H9 (cell line): ENCODE measurements at regions not wholly inside any gene's neighbourhood (a gene's known extent, or its start where the extent isn't known, plus 50 kb on each side); places are given as distances from the start of the nearest gene placed in this dataset.

Experiments used
- DNase-seq: peaks from one replicate; pipeline ENCODE4 v3.0.0-alpha.2; 2017
- H2AFZ ChIP-seq: one replicate; pipeline ENCODE4 v1.6.1; 2013; ENCODE audit warnings: mild to moderate bottlenecking, low read length, control low read depth, moderate library complexity
- H2AK5ac ChIP-seq: 2 replicates; pipeline ENCODE4 v1.6.1; 2013; ENCODE audit warnings: low read length, control low read depth, mixed read lengths; ENCODE audit not compliant: insufficient read length
- H2BK120ac ChIP-seq: one replicate; pipeline ENCODE4 v1.6.1; 2013; ENCODE audit warnings: low read depth, mild to moderate bottlenecking, low read length, control low read depth, inconsistent platforms; ENCODE audit not compliant: poor library complexity, severe bottlenecking
- H2BK12ac ChIP-seq: 2 replicates; pipeline ENCODE4 v1.6.1; 2013; ENCODE audit warnings: low read length, control low read depth, mixed read lengths, low read depth; ENCODE audit not compliant: insufficient read length
- H2BK15ac ChIP-seq: 2 replicates; pipeline ENCODE4 v1.6.1; 2013; ENCODE audit warnings: low read depth, low read length, control low read depth
- H2BK20ac ChIP-seq: one replicate; pipeline ENCODE4 v1.6.1; 2013; ENCODE audit warnings: low read depth, mild to moderate bottlenecking, low read length, control low read depth, inconsistent platforms; ENCODE audit not compliant: poor library complexity, severe bottlenecking
- H2BK5ac ChIP-seq: 2 replicates; pipeline ENCODE4 v1.6.1; 2013; ENCODE audit warnings: low read length, control low read depth, mixed read lengths; ENCODE audit not compliant: insufficient read length
- H3K14ac ChIP-seq: 2 replicates; pipeline ENCODE4 v1.6.1; 2013; ENCODE audit warnings: low read length, control low read depth; ENCODE audit not compliant: insufficient read depth
- H3K18ac ChIP-seq: 2 replicates; pipeline ENCODE4 v1.6.1; 2013; ENCODE audit warnings: low read depth, mild to moderate bottlenecking, mixed read lengths, low read length, control low read depth; ENCODE audit not compliant: insufficient read length
- H3K23ac ChIP-seq: 2 replicates; pipeline ENCODE4 v1.6.1; 2013; ENCODE audit warnings: low read length, control low read depth, mixed read lengths, low read depth; ENCODE audit not compliant: insufficient read length
- H3K23me2 ChIP-seq: 2 replicates; pipeline ENCODE4 v1.6.1; 2013; ENCODE audit warnings: low read depth, mild to moderate bottlenecking, mixed read lengths, low read length, control low read depth; ENCODE audit not compliant: insufficient read length, poor library complexity, severe bottlenecking
- H3K27ac ChIP-seq: 2 replicates; pipeline ENCODE4 v1.5.1; 2013; ENCODE audit warnings: low read length, control low read depth, mixed read lengths, low read depth; ENCODE audit not compliant: insufficient read length
- H3K27me3 ChIP-seq: 2 replicates; pipeline ENCODE4 v1.6.1; 2013; ENCODE audit warnings: low read length, control low read depth, inconsistent platforms; ENCODE audit not compliant: insufficient read depth
- H3K4ac ChIP-seq: 2 replicates; pipeline ENCODE4 v1.6.1; 2013; ENCODE audit warnings: low read depth, mild to moderate bottlenecking, control low read depth, inconsistent platforms, low read length, moderate library complexity
- H3K4me1 ChIP-seq: 2 replicates; pipeline ENCODE4 v1.6.1; 2013; ENCODE audit warnings: low read length, control low read depth, inconsistent platforms; ENCODE audit not compliant: insufficient read depth
- H3K4me2 ChIP-seq: 2 replicates; pipeline ENCODE4 v1.6.1; 2013; ENCODE audit warnings: low read length, control low read depth, mixed read lengths; ENCODE audit not compliant: insufficient read length, insufficient read depth
- H3K56ac ChIP-seq: 2 replicates; pipeline ENCODE4 v1.6.1; 2013; ENCODE audit warnings: low read depth, mild to moderate bottlenecking, mixed read lengths, low read length, control low read depth; ENCODE audit not compliant: insufficient read length
- H3K79me1 ChIP-seq: 2 replicates; pipeline ENCODE4 v1.6.1; 2013; ENCODE audit warnings: low read depth, mild to moderate bottlenecking, moderate library complexity, low read length, control low read depth, inconsistent platforms; ENCODE audit not compliant: insufficient read depth, poor library complexity, severe bottlenecking
- H3K79me2 ChIP-seq: 2 replicates; pipeline ENCODE4 v1.6.1; 2013; ENCODE audit warnings: low read length, control low read depth, inconsistent platforms; ENCODE audit not compliant: insufficient read depth
- H3K9ac ChIP-seq: 2 replicates; pipeline ENCODE4 v1.6.1; 2013; ENCODE audit warnings: low read length, control low read depth, mixed read lengths; ENCODE audit not compliant: insufficient read length; ENCODE audit errors: extremely low read depth
- H3K9me3 ChIP-seq: one replicate; pipeline ENCODE4 v1.6.1; 2013; ENCODE audit warnings: low read depth, low read length, inconsistent platforms; ENCODE audit not compliant: control insufficient read depth
- H3T11ph ChIP-seq: one replicate; pipeline ENCODE4 v1.6.1; 2013; ENCODE audit warnings: mild to moderate bottlenecking, low read length, control low read depth, inconsistent platforms
- H4K20me1 ChIP-seq: one replicate; pipeline ENCODE4 v1.6.1; 2013; ENCODE audit not compliant: control insufficient read depth, insufficient read length, insufficient read depth
- H4K5ac ChIP-seq: 2 replicates; pipeline ENCODE4 v1.6.1; 2013; ENCODE audit warnings: low read depth, mild to moderate bottlenecking, mixed read lengths, low read length, control low read depth; ENCODE audit not compliant: insufficient read length
- H4K8ac ChIP-seq: replicated peaks from 2 replicates; pipeline ENCODE4 v1.6.1; 2013; ENCODE audit warnings: low read length, control low read depth, mixed read lengths, low read depth; ENCODE audit not compliant: insufficient read length
- H4K91ac ChIP-seq: 2 replicates; pipeline ENCODE4 v1.6.1; 2013; ENCODE audit warnings: low read depth, mild to moderate bottlenecking, moderate library complexity, mixed read lengths, low read length, control low read depth; ENCODE audit not compliant: insufficient read length
- H3K27ac Mint-ChIP-seq, 3 experiments: 2 replicates in 2 of 3; 3 replicates in 1 of 3; pipeline ENCODE4 v1.8.0; 2020 to 2021; ENCODE audit warnings: mixed read lengths in 3 of 3, mild to moderate bottlenecking in 1 of 3, moderate library complexity in 1 of 3
- H3K27me3 Mint-ChIP-seq: 2 replicates; pipeline ENCODE4 v1.8.0; 2021; ENCODE audit warnings: low read depth, mild to moderate bottlenecking, moderate library complexity, mixed read lengths
- H3K36me3 Mint-ChIP-seq, 3 experiments: 2 replicates in 2 of 3; 3 replicates in 1 of 3; pipeline ENCODE4 v1.8.0; 2020 to 2021; ENCODE audit warnings: low read depth in 3 of 3, mixed read lengths in 3 of 3; ENCODE audit not compliant: insufficient read depth in 1 of 3
- H3K4me1 Mint-ChIP-seq, 2 experiments: 2 replicates each; pipeline ENCODE4 v1.8.0; 2020; ENCODE audit warnings: mixed read lengths in 2 of 2
- H3K4me3 Mint-ChIP-seq, 2 experiments: 2 replicates in 1 of 2; 3 replicates in 1 of 2; pipeline ENCODE4 v1.8.0; 2020 to 2021; ENCODE audit warnings: mild to moderate bottlenecking in 2 of 2, mixed read lengths in 2 of 2, moderate library complexity in 1 of 2
- H3K9me3 Mint-ChIP-seq, 2 experiments: 2 replicates in 1 of 2; 3 replicates in 1 of 2; pipeline ENCODE4 v1.8.0; 2020; ENCODE audit warnings: mild to moderate bottlenecking in 2 of 2, mixed read lengths in 2 of 2, moderate library complexity in 1 of 2
- WGBS: extraction: QIAGEN DNeasy Blood & Tissue Kit; methylation state at CpG from one replicate; pipeline ENCODE4 v1.1.7; 2013; ENCODE audit warnings: missing lambda C conversion rate, low lambda C conversion rate, mixed read lengths; ENCODE audit not compliant: insufficient read length; ENCODE audit errors: extremely low coverage; 5-methylcytosine and 5-hydroxymethylcytosine counted together
- TF ChIP-seq, protein P1 (sequence below): fragments of 200-600 bp; sonication (generic); conservative IDR thresholded peaks from 3 replicates; pipeline ENCODE4 v1.8.0; 2021; ENCODE audit warnings: antibody characterized with exemption, mild to moderate bottlenecking

DNA sequence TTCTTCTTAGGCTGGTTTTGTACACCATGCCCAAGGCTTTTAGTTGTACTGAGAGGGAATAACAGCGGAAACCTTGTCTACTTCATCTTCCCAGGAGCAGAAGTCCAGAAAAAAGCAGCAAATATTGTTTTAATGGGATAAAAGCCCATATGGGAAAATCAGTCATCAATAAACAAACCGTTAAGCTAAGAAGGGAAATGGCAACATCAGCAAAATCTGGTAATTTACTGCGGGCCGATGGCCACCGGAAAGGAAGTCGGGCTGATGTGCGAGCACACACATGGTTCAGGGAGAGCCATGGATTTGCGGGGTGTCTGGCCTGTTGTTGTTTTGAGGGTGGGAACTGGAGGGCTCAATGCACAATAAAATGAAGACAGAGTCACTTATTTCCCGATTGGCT lies 300.7 kb upstream of the RAB6C start:
- Histone ChIP-seq H3K4me1 (no peaks in the 10 kb centered on the region), H3K9me3 (no peaks in the 10 kb centered on the region), H3K27ac (no peak overlapping the region), H3K18ac (no peak overlapping the region), H2BK120ac (no peak overlapping the region), H3K56ac (no peak overlapping the region), H4K8ac (no peak overlapping the region), H3K79me2 (no peaks in the 10 kb centered on the region), H3K23me2 (no peaks in the 10 kb centered on the region), H3K4me2 (no peak overlapping the region), H3K79me1 (no peaks in the 10 kb centered on the region), H3K4ac (no peak overlapping the region), H2BK20ac (no peak overlapping the region), H2AFZ (no peak overlapping the region), H3K23ac (no peak overlapping the region), H2BK15ac (no peak overlapping the region), H4K5ac (no peak overlapping the region), H2AK5ac (no peak overlapping the region), H3K9ac (no peak overlapping the region), H3K27me3 (no peaks in the 10 kb centered on the region), H4K91ac (no peak overlapping the region), H3T11ph (no peak overlapping the region), H4K20me1 (no peaks in the 10 kb centered on the region), H2BK5ac (no peak overlapping the region), H3K14ac (no peak overlapping the region), H2BK12ac (no peak overlapping the region)
- Mint-ChIP-seq H3K27me3 (no peaks in the 10 kb centered on the region), H3K9me3 (peaks cover 2 to 3% of the 10 kb centered on the region in 2 experiments; a peak in 3 of 5 replicates), H3K4me3 (no peak overlapping the region), H3K4me1 (peaks cover 6% of the 10 kb centered on the region in 2 experiments), H3K27ac (no peak overlapping the region), H3K36me3 (peaks cover 0 to 6% (median 0%) of the 10 kb centered on the region in 3 experiments; a peak in 2 of 7 replicates)
- TF ChIP-seq, protein P1, sequence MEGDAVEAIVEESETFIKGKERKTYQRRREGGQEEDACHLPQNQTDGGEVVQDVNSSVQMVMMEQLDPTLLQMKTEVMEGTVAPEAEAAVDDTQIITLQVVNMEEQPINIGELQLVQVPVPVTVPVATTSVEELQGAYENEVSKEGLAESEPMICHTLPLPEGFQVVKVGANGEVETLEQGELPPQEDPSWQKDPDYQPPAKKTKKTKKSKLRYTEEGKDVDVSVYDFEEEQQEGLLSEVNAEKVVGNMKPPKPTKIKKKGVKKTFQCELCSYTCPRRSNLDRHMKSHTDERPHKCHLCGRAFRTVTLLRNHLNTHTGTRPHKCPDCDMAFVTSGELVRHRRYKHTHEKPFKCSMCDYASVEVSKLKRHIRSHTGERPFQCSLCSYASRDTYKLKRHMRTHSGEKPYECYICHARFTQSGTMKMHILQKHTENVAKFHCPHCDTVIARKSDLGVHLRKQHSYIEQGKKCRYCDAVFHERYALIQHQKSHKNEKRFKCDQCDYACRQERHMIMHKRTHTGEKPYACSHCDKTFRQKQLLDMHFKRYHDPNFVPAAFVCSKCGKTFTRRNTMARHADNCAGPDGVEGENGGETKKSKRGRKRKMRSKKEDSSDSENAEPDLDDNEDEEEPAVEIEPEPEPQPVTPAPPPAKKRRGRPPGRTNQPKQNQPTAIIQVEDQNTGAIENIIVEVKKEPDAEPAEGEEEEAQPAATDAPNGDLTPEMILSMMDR: no peak
- no peak for DNase-seq
- no CpG with 5 or more reads among the region's 9 CpGs for WGBS
